Vagina (tissue), 2 donors: ENCODE measurements at regions not wholly inside any gene's neighbourhood (a gene's known extent, or its start where the extent isn't known, plus 50 kb on each side); places are given as distances from the start of the nearest gene placed in this dataset.

Experiments
- CTCF ChIP-seq, 3 experiments: fragments of 450-650 bp in 2 of 3; fragments of 200-600 bp in 1 of 3; sonication (generic) in 1 of 3; IDR thresholded peaks; one replicate each; pipeline ENCODE4 v1.5.1; 2017 to 2019; ENCODE audit warnings: antibody characterized with exemption in 3 of 3, mild to moderate bottlenecking in 2 of 3, moderate library complexity in 2 of 3
- POLR2A ChIP-seq, 2 donors: fragments of 450-650 bp; IDR thresholded peaks; one replicate each; pipeline ENCODE4 v1.6.1; 2017; ENCODE audit warnings: antibody characterized with exemption in 2 of 2, mild to moderate bottlenecking in 2 of 2, moderate library complexity in 2 of 2
- POLR2AphosphoS5 ChIP-seq, 2 donors: sonication (generic); formaldehyde crosslinking; IDR thresholded peaks; one replicate each; pipeline ENCODE4 v1.9.0; 2017; ENCODE audit warnings: antibody characterized with exemption in 2 of 2, mild to moderate bottlenecking in 2 of 2, low read depth in 1 of 2; ENCODE audit not compliant: insufficient read depth in 1 of 2

GRCh38 chr3:198097048-198097447 is 137.0 kb downstream of the LMLN start:
- TF ChIP-seq CTCF (IDR thresholded peaks at IDR 0.05) (no peak), POLR2A (IDR thresholded peaks at IDR 0.05) (no peak), POLR2AphosphoS5 (IDR thresholded peaks at IDR 0.05; ENCODE audit: insufficient read depth in 1 of 2, low read depth in 1 of 2) (no peak)
